ENCODE measurements at regions not wholly inside any gene's neighbourhood (a gene's known extent, or its start where the extent isn't known, plus 50 kb on each side); places are given as distances from the start of the nearest gene placed in this dataset.

GRCh38 chr5:161966564-161966963 is 101.0 kb upstream of the GABRG2 start:
- no peaks in the 10 kb centered on the region for H3K9me1 ChIP-seq (ENCODE audit: insufficient read depth, low read length)
- no peak overlapping the region for H2AK5ac ChIP-seq (ENCODE audit: low read depth, low read length)
- intact Hi-C loops (cut with micrococcal nuclease) (no loop called here), dilution Hi-C loops (cut with HindIII; ENCODE audit: low sequenced_read_pairs, unreplicated experiment) (no loop called here), in situ Hi-C loops (cut with MboI; ENCODE audit: low sequenced_read_pairs) (no loop called here)
- no peak overlapping the region for H4K8ac ChIP-seq (ENCODE audit: low read depth in 2 of 2, low read length in 2 of 2)
- no peaks in the 10 kb centered on the region for H3K36me3 ChIP-seq (ENCODE audit: control insufficient read depth, insufficient read depth, low read length)
- no peaks in the 10 kb centered on the region for H3K27me3 ChIP-seq (ENCODE audit: control insufficient read depth, insufficient read depth, low read length)
- no peak overlapping the region for H4K5ac ChIP-seq (ENCODE audit: low read depth, low read length)
- no peak for DNase-seq
- H4K20me1 ChIP-seq (ENCODE audit: insufficient read depth, low read length): no peaks in the 10 kb centered on the region
- H3K4me2 ChIP-seq (ENCODE audit: low read depth, low read length): no peak overlapping the region
- no peak overlapping the region for H3K9ac ChIP-seq (ENCODE audit: low read depth, low read length)
- no peak overlapping the region for H3K4ac ChIP-seq (ENCODE audit: low read depth, low read length)
- 0% methylated on average over 1 of the region's 3 CpGs; no CpG with 5 or more reads in 1 of the 2 experiments for WGBS, 2 experiments (ENCODE audit: extremely low coverage in 2 of 2, insufficient read length in 1 of 2)
- no peaks in the 10 kb centered on the region for H3K79me1 ChIP-seq (ENCODE audit: low read depth in 1 of 2, low read length in 2 of 2)
- no peak overlapping the region for H3K27ac ChIP-seq (ENCODE audit: insufficient read depth, low read length)
- no TSS peak for BruUV-seq (replicated peaks)
- no peaks in the 10 kb centered on the region for H3K9me3 ChIP-seq (ENCODE audit: control insufficient read depth, insufficient read depth, low read length)
- no peak overlapping the region for H2BK20ac ChIP-seq (ENCODE audit: low read depth, low read length)
- H2BK15ac ChIP-seq (ENCODE audit: low read depth, low read length): no peak overlapping the region
- CTCF ChIA-PET: no interaction called here
- no peak overlapping the region for H2AFZ ChIP-seq (replicated peaks; ENCODE audit: low read length, poor library complexity)
- no peak overlapping the region for H2AK9ac ChIP-seq (replicated peaks; ENCODE audit: low read depth, low read length, poor library complexity)
- H3K4me3 ChIP-seq (ENCODE audit: insufficient read depth, low read depth, low read length): no peak overlapping the region
- H4K91ac ChIP-seq (ENCODE audit: insufficient read depth, low read depth, low read length): no peak overlapping the region
- no peak for ATAC-seq (ENCODE audit: low read depth)
- no peak overlapping the region for H2BK5ac ChIP-seq (ENCODE audit: low read depth, low read length, poor library complexity, severe bottlenecking)
- no peak overlapping the region for H3K23ac ChIP-seq (ENCODE audit: low read depth, low read length)
- POLR2A ChIA-PET (ENCODE audit: unreplicated experiment): no interaction called here
- no peaks in the 10 kb centered on the region for H3K4me1 ChIP-seq (ENCODE audit: control insufficient read depth, insufficient read depth, low read length)
- no peak overlapping the region for H3K18ac ChIP-seq (ENCODE audit: low read depth, low read length)
- TF ChIP-seq RFX5 (IDR thresholded peaks at IDR 0.05; ENCODE audit: low read depth, low read length): no peak
- TF ChIP-seq RAD21 (IDR thresholded peaks at IDR 0.05; ENCODE audit: low read length): no peak
- TF ChIP-seq POLR2A (IDR thresholded peaks at IDR 0.05; ENCODE audit: low read depth, low read length): no peak
- no peak for TF ChIP-seq FOS (IDR thresholded peaks at IDR 0.05; ENCODE audit: low read depth, low read length)
- no peak for TF ChIP-seq MXI1 (IDR thresholded peaks at IDR 0.05; ENCODE audit: borderline replicate concordance, low read depth, low read length)
- no peak for TF ChIP-seq ELK1 (IDR thresholded peaks at IDR 0.05; ENCODE audit: borderline replicate concordance, low read depth, low read length)
- TF ChIP-seq MAFK (IDR thresholded peaks at IDR 0.05; ENCODE audit: low read depth, low read length): no peak
- no peak for TF ChIP-seq CHD1 (IDR thresholded peaks at IDR 0.05; ENCODE audit: low read depth, low read length)
- TF ChIP-seq SMC3 (IDR thresholded peaks at IDR 0.05; ENCODE audit: low read depth, low read length): no peak
- TF ChIP-seq CEBPB (IDR thresholded peaks at IDR 0.05; ENCODE audit: low read depth, low read length): no peak
- no peak for TF ChIP-seq RCOR1 (IDR thresholded peaks at IDR 0.05; ENCODE audit: insufficient replicate concordance, low read length)
- TF ChIP-seq MAZ (IDR thresholded peaks at IDR 0.05; ENCODE audit: borderline replicate concordance, low read depth, low read length): no peak
- no peak for TF ChIP-seq USF2 (IDR thresholded peaks at IDR 0.05; ENCODE audit: low read depth, low read length)
- H3K56ac ChIP-seq (ENCODE audit: extremely low read depth, insufficient read depth, low read length): no peak overlapping the region
- H2BK120ac ChIP-seq (ENCODE audit: low read depth, low read length): no peak overlapping the region
- no peak overlapping the region for H3K14ac ChIP-seq (replicated peaks; ENCODE audit: low read depth, low read length)
